Thyroid gland (tissue), 4 donors: ENCODE measurements at regions not wholly inside any gene's neighbourhood (a gene's known extent, or its start where the extent isn't known, plus 50 kb on each side); places are given as distances from the start of the nearest gene placed in this dataset.

Experiments
- POLR2A ChIP-seq, 2 donors: fragments of 450-650 bp; IDR thresholded peaks; one replicate each; pipeline ENCODE4 v1.6.1; 2017; ENCODE audit warnings: antibody characterized with exemption in 2 of 2, mild to moderate bottlenecking in 2 of 2, moderate library complexity in 1 of 2
- TF ChIP-seq, protein P1 (sequence below), 6 experiments: fragments of 200-600 bp in 3 of 6; fragments of 450-650 bp in 3 of 6; sonication (generic) in 3 of 6; IDR thresholded peaks; one replicate each; pipeline ENCODE4 v1.5.1; 2016 to 2019; ENCODE audit warnings: antibody characterized with exemption in 6 of 6, mild to moderate bottlenecking in 2 of 6, inconsistent platforms in 1 of 6, moderate library complexity in 1 of 6

DNA sequence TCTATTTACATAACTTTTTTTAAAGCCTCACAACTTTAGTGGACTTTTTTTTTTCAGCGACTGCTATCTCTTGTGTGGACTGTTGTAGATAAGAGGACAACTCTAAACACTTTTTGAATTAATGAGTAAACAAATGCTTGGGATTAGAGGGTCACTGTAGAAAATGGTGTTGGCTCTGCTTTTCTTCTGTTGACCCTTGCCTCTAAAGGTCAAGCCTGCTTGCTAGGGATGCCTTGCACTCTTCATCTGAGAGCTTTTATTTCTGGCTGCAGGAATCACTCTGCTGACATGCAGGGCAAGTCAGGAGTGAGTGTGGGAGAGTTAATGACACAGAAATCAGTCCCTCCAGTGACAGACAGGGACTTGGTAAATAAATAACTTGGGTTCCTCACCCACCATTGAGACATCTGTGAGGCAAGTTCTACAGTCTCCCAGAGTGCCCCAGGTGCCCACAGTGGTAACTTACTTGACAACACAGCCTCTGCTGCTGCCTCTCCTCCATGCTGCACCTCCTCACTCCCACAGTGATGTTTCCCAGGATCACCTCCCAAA is 390.1 kb downstream of the IL20RB start:
- no peak for TF ChIP-seq POLR2A (IDR thresholded peaks at IDR 0.05)
- TF ChIP-seq, protein P1, sequence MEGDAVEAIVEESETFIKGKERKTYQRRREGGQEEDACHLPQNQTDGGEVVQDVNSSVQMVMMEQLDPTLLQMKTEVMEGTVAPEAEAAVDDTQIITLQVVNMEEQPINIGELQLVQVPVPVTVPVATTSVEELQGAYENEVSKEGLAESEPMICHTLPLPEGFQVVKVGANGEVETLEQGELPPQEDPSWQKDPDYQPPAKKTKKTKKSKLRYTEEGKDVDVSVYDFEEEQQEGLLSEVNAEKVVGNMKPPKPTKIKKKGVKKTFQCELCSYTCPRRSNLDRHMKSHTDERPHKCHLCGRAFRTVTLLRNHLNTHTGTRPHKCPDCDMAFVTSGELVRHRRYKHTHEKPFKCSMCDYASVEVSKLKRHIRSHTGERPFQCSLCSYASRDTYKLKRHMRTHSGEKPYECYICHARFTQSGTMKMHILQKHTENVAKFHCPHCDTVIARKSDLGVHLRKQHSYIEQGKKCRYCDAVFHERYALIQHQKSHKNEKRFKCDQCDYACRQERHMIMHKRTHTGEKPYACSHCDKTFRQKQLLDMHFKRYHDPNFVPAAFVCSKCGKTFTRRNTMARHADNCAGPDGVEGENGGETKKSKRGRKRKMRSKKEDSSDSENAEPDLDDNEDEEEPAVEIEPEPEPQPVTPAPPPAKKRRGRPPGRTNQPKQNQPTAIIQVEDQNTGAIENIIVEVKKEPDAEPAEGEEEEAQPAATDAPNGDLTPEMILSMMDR (IDR thresholded peaks at IDR 0.05): no peak
